CD14-positive monocyte (primary cell): ENCODE measurements at regions not wholly inside any gene's neighbourhood (a gene's known extent, or its start where the extent isn't known, plus 50 kb on each side); places are given as distances from the start of the nearest gene placed in this dataset.

ENCODE experiments used
- DNase-seq, 3 donors: peaks; one replicate each; pipeline ENCODE4 v3.0.0-alpha.2; 2011 to 2022
- H2AFZ ChIP-seq: 2 replicates; pipeline ENCODE4 v1.6.0; 2012; ENCODE audit warnings: mild to moderate bottlenecking, low read depth, low read length, inconsistent platforms; ENCODE audit not compliant: insufficient read depth, poor library complexity, severe bottlenecking
- H3K27ac ChIP-seq, 2 donors: 1 replicate in 1 of 2; 2 replicates in 1 of 2; pipeline ENCODE4 v1.5.1; 2012 to 2013; ENCODE audit warnings: low read length in 2 of 2, control low read depth in 1 of 2, inconsistent platforms in 1 of 2, low read depth in 1 of 2, mild to moderate bottlenecking in 1 of 2
- H3K27me3 ChIP-seq, 2 donors: one replicate each; pipeline versions ENCODE4 v1.6.0 to v1.6.1; 2011 to 2013; ENCODE audit warnings: low read length in 2 of 2; ENCODE audit not compliant: control insufficient read depth in 2 of 2, insufficient read depth in 2 of 2
- H3K36me3 ChIP-seq, 2 donors: replicated peaks in 1 of 2; 1 replicate in 1 of 2; 2 replicates in 1 of 2; pipeline versions ENCODE4 v1.5.1 to v1.6.1; 2012 to 2013; ENCODE audit warnings: low read length in 2 of 2, control low read depth in 1 of 2, inconsistent platforms in 1 of 2, mild to moderate bottlenecking in 1 of 2; ENCODE audit not compliant: insufficient read depth in 2 of 2, control insufficient read depth in 1 of 2
- H3K4me1 ChIP-seq, 2 donors: 1 replicate in 1 of 2; 2 replicates in 1 of 2; pipeline versions ENCODE4 v1.5.1 to v1.6.1; 2012 to 2013; ENCODE audit warnings: low read length in 2 of 2, control low read depth in 1 of 2, inconsistent platforms in 1 of 2, mild to moderate bottlenecking in 1 of 2, moderate library complexity in 1 of 2; ENCODE audit not compliant: insufficient read depth in 2 of 2, control insufficient read depth in 1 of 2
- H3K4me2 ChIP-seq: replicated peaks from 2 replicates; pipeline ENCODE3; 2012; ENCODE audit warnings: low read length, moderate library complexity, mild to moderate bottlenecking; ENCODE audit not compliant: poor library complexity, severe bottlenecking; ENCODE audit errors: extremely low read depth
- H3K4me3 ChIP-seq, 3 experiments: fragments of 200-600 bp in 1 of 3; sonication (generic) in 1 of 3; replicated peaks in 1 of 3; 1 replicate in 2 of 3; 2 replicates in 1 of 3; pipeline ENCODE4 v1.5.1; 2011 to 2013; ENCODE audit warnings: low read length in 3 of 3, mild to moderate bottlenecking in 3 of 3, control low read depth in 2 of 3, low read depth in 2 of 3, inconsistent platforms in 1 of 3, moderate library complexity in 1 of 3
- H3K79me2 ChIP-seq: 2 replicates; pipeline ENCODE4 v1.6.0; 2012; ENCODE audit warnings: mild to moderate bottlenecking, control low read depth, inconsistent platforms, low read length, moderate library complexity; ENCODE audit not compliant: insufficient read depth
- H3K9ac ChIP-seq: 2 replicates; pipeline ENCODE4 v1.6.0; 2017; ENCODE audit warnings: low read length, mild to moderate bottlenecking; ENCODE audit not compliant: insufficient read depth, poor library complexity, severe bottlenecking
- H3K9me3 ChIP-seq, 2 donors: replicated peaks in 1 of 2; 1 replicate in 1 of 2; 2 replicates in 1 of 2; pipeline versions ENCODE4 v1.5.1 to v1.6.1; 2012 to 2013; ENCODE audit warnings: low read length in 2 of 2, control low read depth in 1 of 2; ENCODE audit not compliant: control insufficient read depth in 1 of 2, insufficient read depth in 1 of 2
- H4K20me1 ChIP-seq: 2 replicates; pipeline ENCODE4 v1.6.0; 2012; ENCODE audit warnings: mild to moderate bottlenecking, low read length, control low read depth, moderate library complexity; ENCODE audit not compliant: insufficient read depth
- H3K27ac Mint-ChIP-seq, 7 donors: one replicate each; pipeline ENCODE4 v1.8.0; 2020; ENCODE audit warnings: mild to moderate bottlenecking in 7 of 7, mixed read lengths in 7 of 7, moderate library complexity in 6 of 7, inconsistent platforms in 2 of 7
- H3K27me3 Mint-ChIP-seq, 3 donors: one replicate each; pipeline ENCODE4 v1.8.0; 2021 to 2022; ENCODE audit warnings: low read depth in 3 of 3, mild to moderate bottlenecking in 3 of 3, mixed read lengths in 3 of 3, moderate library complexity in 3 of 3, inconsistent platforms in 1 of 3
- H3K36me3 Mint-ChIP-seq, 2 donors: one replicate each; pipeline ENCODE4 v1.8.0; 2020; ENCODE audit warnings: mixed read lengths in 2 of 2, inconsistent platforms in 1 of 2, mild to moderate bottlenecking in 1 of 2
- H3K4me1 Mint-ChIP-seq: one replicate; pipeline ENCODE4 v1.8.0; 2020; ENCODE audit warnings: mild to moderate bottlenecking, mixed read lengths
- H3K4me3 Mint-ChIP-seq, 2 donors: one replicate each; pipeline ENCODE4 v1.8.0; 2020; ENCODE audit warnings: mild to moderate bottlenecking in 2 of 2, mixed read lengths in 2 of 2, moderate library complexity in 1 of 2
- H3K9me3 Mint-ChIP-seq, 7 donors: one replicate each; pipeline ENCODE4 v1.8.0; 2020 to 2022; ENCODE audit warnings: mixed read lengths in 7 of 7, mild to moderate bottlenecking in 6 of 7, moderate library complexity in 6 of 7, inconsistent platforms in 2 of 7
- WGBS: methylation state at CpG from one replicate; pipeline ENCODE4 v1.1.5; 2013; ENCODE audit warnings: missing lambda C conversion rate; ENCODE audit not compliant: insufficient coverage; 5-methylcytosine and 5-hydroxymethylcytosine counted together
- intact Hi-C, 2 donors: fragments of 100-400 bp; cut with micrococcal nuclease; formaldehyde crosslinking; loops; one replicate each; pipeline versions ENCODE4 v1.15.0 to v1.15.1; 2023
- TF ChIP-seq, protein P1 (sequence below): fragments of 200-600 bp; IDR thresholded peaks from one replicate; pipeline ENCODE4 v1.8.0; 2022; ENCODE audit warnings: antibody characterized with exemption, mild to moderate bottlenecking

DNA sequence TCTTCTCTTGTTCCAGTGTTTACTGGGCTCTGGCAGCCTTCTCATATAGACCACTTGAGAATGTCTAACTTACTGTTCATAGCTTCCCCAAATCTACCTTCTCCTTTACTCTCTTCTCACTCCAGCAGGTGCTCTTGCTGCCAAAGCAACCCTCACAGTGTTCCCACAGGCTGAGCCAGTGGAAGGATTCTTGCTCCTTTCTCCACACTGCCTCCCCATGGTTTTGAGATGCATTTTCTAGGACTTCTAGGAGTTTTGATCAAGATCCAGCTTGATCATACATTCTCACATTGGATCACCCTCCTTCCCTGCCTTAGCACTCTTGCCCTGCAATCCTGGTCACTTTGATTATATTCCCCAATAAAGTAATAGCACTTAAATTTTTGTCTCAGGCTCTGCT lies 230.8 kb downstream of the TMEM47 start:
- TF ChIP-seq, protein P1, sequence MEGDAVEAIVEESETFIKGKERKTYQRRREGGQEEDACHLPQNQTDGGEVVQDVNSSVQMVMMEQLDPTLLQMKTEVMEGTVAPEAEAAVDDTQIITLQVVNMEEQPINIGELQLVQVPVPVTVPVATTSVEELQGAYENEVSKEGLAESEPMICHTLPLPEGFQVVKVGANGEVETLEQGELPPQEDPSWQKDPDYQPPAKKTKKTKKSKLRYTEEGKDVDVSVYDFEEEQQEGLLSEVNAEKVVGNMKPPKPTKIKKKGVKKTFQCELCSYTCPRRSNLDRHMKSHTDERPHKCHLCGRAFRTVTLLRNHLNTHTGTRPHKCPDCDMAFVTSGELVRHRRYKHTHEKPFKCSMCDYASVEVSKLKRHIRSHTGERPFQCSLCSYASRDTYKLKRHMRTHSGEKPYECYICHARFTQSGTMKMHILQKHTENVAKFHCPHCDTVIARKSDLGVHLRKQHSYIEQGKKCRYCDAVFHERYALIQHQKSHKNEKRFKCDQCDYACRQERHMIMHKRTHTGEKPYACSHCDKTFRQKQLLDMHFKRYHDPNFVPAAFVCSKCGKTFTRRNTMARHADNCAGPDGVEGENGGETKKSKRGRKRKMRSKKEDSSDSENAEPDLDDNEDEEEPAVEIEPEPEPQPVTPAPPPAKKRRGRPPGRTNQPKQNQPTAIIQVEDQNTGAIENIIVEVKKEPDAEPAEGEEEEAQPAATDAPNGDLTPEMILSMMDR = no peak
- H3K4me3 ChIP-seq = no peak overlapping the region
- no peaks in the 10 kb centered on the region for H3K79me2 ChIP-seq
- H4K20me1 ChIP-seq = no peaks in the 10 kb centered on the region
- H3K4me2 ChIP-seq = no peak overlapping the region
- DNase-seq = no peak
- Mint-ChIP-seq H3K27me3 (no peaks in the 10 kb centered on the region), H3K9me3 (peaks cover 0 to 6% (median 0%) of the 10 kb centered on the region in 7 donors), H3K27ac (no peak overlapping the region), H3K36me3 (no peaks in the 10 kb centered on the region), H3K4me3 (no peak overlapping the region), H3K4me1 (no peaks in the 10 kb centered on the region)
- H3K27me3 ChIP-seq = no peaks in the 10 kb centered on the region
- no peaks in the 10 kb centered on the region for H3K36me3 ChIP-seq
- H3K9me3 ChIP-seq = no peaks in the 10 kb centered on the region
- H3K27ac ChIP-seq = no peak overlapping the region
- H3K9ac ChIP-seq = no peak overlapping the region
- H3K4me1 ChIP-seq = no peaks in the 10 kb centered on the region
- intact Hi-C loops = no loop called here
- H2AFZ ChIP-seq = no peak overlapping the region

DNA sequence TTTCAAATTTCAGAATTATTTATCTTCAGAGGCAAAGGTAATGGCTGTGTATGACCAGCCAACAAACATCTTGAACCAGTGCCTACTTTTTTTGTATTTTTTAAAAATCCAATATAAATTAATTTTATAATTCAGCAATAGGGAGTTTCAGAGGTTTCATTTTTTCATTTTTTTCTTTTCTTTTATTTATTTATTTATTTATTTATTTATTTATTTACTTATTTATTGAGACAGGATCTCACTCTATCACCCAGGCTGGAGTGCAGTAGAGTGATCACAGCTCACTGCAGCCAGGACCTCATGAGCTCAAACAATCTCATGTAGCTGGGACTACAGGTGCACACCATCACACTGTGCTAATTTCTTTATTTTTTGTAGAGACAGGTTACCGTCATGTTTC lies 250.5 kb downstream of the TMEM47 start:
- intact Hi-C loops = no loop called here
- Histone ChIP-seq H2AFZ (no peak overlapping the region), H3K9me3 (no peaks in the 10 kb centered on the region), H3K4me1 (no peaks in the 10 kb centered on the region), H3K27ac (no peak overlapping the region), H3K79me2 (no peaks in the 10 kb centered on the region), H4K20me1 (no peaks in the 10 kb centered on the region), H3K9ac (no peak overlapping the region), H3K4me2 (no peak overlapping the region), H3K36me3 (no peaks in the 10 kb centered on the region), H3K27me3 (no peaks in the 10 kb centered on the region), H3K4me3 (no peak overlapping the region)
- Mint-ChIP-seq H3K9me3 (peaks cover 0 to 9% (median 6%) of the 10 kb centered on the region in 7 donors), H3K36me3 (no peaks in the 10 kb centered on the region), H3K27ac (no peak overlapping the region), H3K4me3 (no peak overlapping the region), H3K4me1 (no peaks in the 10 kb centered on the region), H3K27me3 (peaks cover 0 to 1% (median 0%) of the 10 kb centered on the region in 3 donors)
- DNase-seq = no peak
- WGBS = no CpG with 5 or more reads among the region's 1 CpG
- TF ChIP-seq, protein P1 = no peak
